H9 (cell line): ENCODE measurements at regions not wholly inside any gene's neighbourhood (a gene's known extent, or its start where the extent isn't known, plus 50 kb on each side); places are given as distances from the start of the nearest gene placed in this dataset.

ENCODE experiments used
- DNase-seq: peaks from one replicate; pipeline ENCODE4 v3.0.0-alpha.2; 2017
- H2AFZ ChIP-seq: one replicate; pipeline ENCODE4 v1.6.1; 2013; ENCODE audit warnings: mild to moderate bottlenecking, low read length, control low read depth, moderate library complexity
- H2AK5ac ChIP-seq: 2 replicates; pipeline ENCODE4 v1.6.1; 2013; ENCODE audit warnings: low read length, control low read depth, mixed read lengths; ENCODE audit not compliant: insufficient read length
- H2BK120ac ChIP-seq: one replicate; pipeline ENCODE4 v1.6.1; 2013; ENCODE audit warnings: low read depth, mild to moderate bottlenecking, low read length, control low read depth, inconsistent platforms; ENCODE audit not compliant: poor library complexity, severe bottlenecking
- H2BK12ac ChIP-seq: 2 replicates; pipeline ENCODE4 v1.6.1; 2013; ENCODE audit warnings: low read length, control low read depth, mixed read lengths, low read depth; ENCODE audit not compliant: insufficient read length
- H2BK15ac ChIP-seq: 2 replicates; pipeline ENCODE4 v1.6.1; 2013; ENCODE audit warnings: low read depth, low read length, control low read depth
- H2BK20ac ChIP-seq: one replicate; pipeline ENCODE4 v1.6.1; 2013; ENCODE audit warnings: low read depth, mild to moderate bottlenecking, low read length, control low read depth, inconsistent platforms; ENCODE audit not compliant: poor library complexity, severe bottlenecking
- H2BK5ac ChIP-seq: 2 replicates; pipeline ENCODE4 v1.6.1; 2013; ENCODE audit warnings: low read length, control low read depth, mixed read lengths; ENCODE audit not compliant: insufficient read length
- H3K14ac ChIP-seq: 2 replicates; pipeline ENCODE4 v1.6.1; 2013; ENCODE audit warnings: low read length, control low read depth; ENCODE audit not compliant: insufficient read depth
- H3K18ac ChIP-seq: 2 replicates; pipeline ENCODE4 v1.6.1; 2013; ENCODE audit warnings: low read depth, mild to moderate bottlenecking, mixed read lengths, low read length, control low read depth; ENCODE audit not compliant: insufficient read length
- H3K23ac ChIP-seq: 2 replicates; pipeline ENCODE4 v1.6.1; 2013; ENCODE audit warnings: low read length, control low read depth, mixed read lengths, low read depth; ENCODE audit not compliant: insufficient read length
- H3K23me2 ChIP-seq: 2 replicates; pipeline ENCODE4 v1.6.1; 2013; ENCODE audit warnings: low read depth, mild to moderate bottlenecking, mixed read lengths, low read length, control low read depth; ENCODE audit not compliant: insufficient read length, poor library complexity, severe bottlenecking
- H3K27ac ChIP-seq: 2 replicates; pipeline ENCODE4 v1.5.1; 2013; ENCODE audit warnings: low read length, control low read depth, mixed read lengths, low read depth; ENCODE audit not compliant: insufficient read length
- H3K27me3 ChIP-seq: 2 replicates; pipeline ENCODE4 v1.6.1; 2013; ENCODE audit warnings: low read length, control low read depth, inconsistent platforms; ENCODE audit not compliant: insufficient read depth
- H3K4ac ChIP-seq: 2 replicates; pipeline ENCODE4 v1.6.1; 2013; ENCODE audit warnings: low read depth, mild to moderate bottlenecking, control low read depth, inconsistent platforms, low read length, moderate library complexity
- H3K4me1 ChIP-seq: 2 replicates; pipeline ENCODE4 v1.6.1; 2013; ENCODE audit warnings: low read length, control low read depth, inconsistent platforms; ENCODE audit not compliant: insufficient read depth
- H3K4me2 ChIP-seq: 2 replicates; pipeline ENCODE4 v1.6.1; 2013; ENCODE audit warnings: low read length, control low read depth, mixed read lengths; ENCODE audit not compliant: insufficient read length, insufficient read depth
- H3K56ac ChIP-seq: 2 replicates; pipeline ENCODE4 v1.6.1; 2013; ENCODE audit warnings: low read depth, mild to moderate bottlenecking, mixed read lengths, low read length, control low read depth; ENCODE audit not compliant: insufficient read length
- H3K79me1 ChIP-seq: 2 replicates; pipeline ENCODE4 v1.6.1; 2013; ENCODE audit warnings: low read depth, mild to moderate bottlenecking, moderate library complexity, low read length, control low read depth, inconsistent platforms; ENCODE audit not compliant: insufficient read depth, poor library complexity, severe bottlenecking
- H3K79me2 ChIP-seq: 2 replicates; pipeline ENCODE4 v1.6.1; 2013; ENCODE audit warnings: low read length, control low read depth, inconsistent platforms; ENCODE audit not compliant: insufficient read depth
- H3K9ac ChIP-seq: 2 replicates; pipeline ENCODE4 v1.6.1; 2013; ENCODE audit warnings: low read length, control low read depth, mixed read lengths; ENCODE audit not compliant: insufficient read length; ENCODE audit errors: extremely low read depth
- H3K9me3 ChIP-seq: one replicate; pipeline ENCODE4 v1.6.1; 2013; ENCODE audit warnings: low read depth, low read length, inconsistent platforms; ENCODE audit not compliant: control insufficient read depth
- H3T11ph ChIP-seq: one replicate; pipeline ENCODE4 v1.6.1; 2013; ENCODE audit warnings: mild to moderate bottlenecking, low read length, control low read depth, inconsistent platforms
- H4K20me1 ChIP-seq: one replicate; pipeline ENCODE4 v1.6.1; 2013; ENCODE audit not compliant: control insufficient read depth, insufficient read length, insufficient read depth
- H4K5ac ChIP-seq: 2 replicates; pipeline ENCODE4 v1.6.1; 2013; ENCODE audit warnings: low read depth, mild to moderate bottlenecking, mixed read lengths, low read length, control low read depth; ENCODE audit not compliant: insufficient read length
- H4K8ac ChIP-seq: replicated peaks from 2 replicates; pipeline ENCODE4 v1.6.1; 2013; ENCODE audit warnings: low read length, control low read depth, mixed read lengths, low read depth; ENCODE audit not compliant: insufficient read length
- H4K91ac ChIP-seq: 2 replicates; pipeline ENCODE4 v1.6.1; 2013; ENCODE audit warnings: low read depth, mild to moderate bottlenecking, moderate library complexity, mixed read lengths, low read length, control low read depth; ENCODE audit not compliant: insufficient read length
- H3K27ac Mint-ChIP-seq, 3 experiments: 2 replicates in 2 of 3; 3 replicates in 1 of 3; pipeline ENCODE4 v1.8.0; 2020 to 2021; ENCODE audit warnings: mixed read lengths in 3 of 3, mild to moderate bottlenecking in 1 of 3, moderate library complexity in 1 of 3
- H3K27me3 Mint-ChIP-seq: 2 replicates; pipeline ENCODE4 v1.8.0; 2021; ENCODE audit warnings: low read depth, mild to moderate bottlenecking, moderate library complexity, mixed read lengths
- H3K36me3 Mint-ChIP-seq, 3 experiments: 2 replicates in 2 of 3; 3 replicates in 1 of 3; pipeline ENCODE4 v1.8.0; 2020 to 2021; ENCODE audit warnings: low read depth in 3 of 3, mixed read lengths in 3 of 3; ENCODE audit not compliant: insufficient read depth in 1 of 3
- H3K4me1 Mint-ChIP-seq, 2 experiments: 2 replicates each; pipeline ENCODE4 v1.8.0; 2020; ENCODE audit warnings: mixed read lengths in 2 of 2
- H3K4me3 Mint-ChIP-seq, 2 experiments: 2 replicates in 1 of 2; 3 replicates in 1 of 2; pipeline ENCODE4 v1.8.0; 2020 to 2021; ENCODE audit warnings: mild to moderate bottlenecking in 2 of 2, mixed read lengths in 2 of 2, moderate library complexity in 1 of 2
- H3K9me3 Mint-ChIP-seq, 2 experiments: 2 replicates in 1 of 2; 3 replicates in 1 of 2; pipeline ENCODE4 v1.8.0; 2020; ENCODE audit warnings: mild to moderate bottlenecking in 2 of 2, mixed read lengths in 2 of 2, moderate library complexity in 1 of 2
- CTCF ChIP-seq: fragments of 200-600 bp; sonication (generic); conservative IDR thresholded peaks from 3 replicates; pipeline ENCODE4 v1.8.0; 2021; ENCODE audit warnings: antibody characterized with exemption, mild to moderate bottlenecking
- WGBS: extraction: QIAGEN DNeasy Blood & Tissue Kit; methylation state at CpG from one replicate; pipeline ENCODE4 v1.1.7; 2013; ENCODE audit warnings: missing lambda C conversion rate, low lambda C conversion rate, mixed read lengths; ENCODE audit not compliant: insufficient read length; ENCODE audit errors: extremely low coverage; 5-methylcytosine and 5-hydroxymethylcytosine counted together

GRCh38 chr2:4662161-4662779, 958.9 kb downstream of the DCDC2C start:
- H3K4ac ChIP-seq, result no peak overlapping the region
- no peak overlapping the region for H4K91ac ChIP-seq
- H3K4me2 ChIP-seq, result no peak overlapping the region
- no peaks in the 10 kb centered on the region for H3K4me1 ChIP-seq
- no peaks in the 10 kb centered on the region for H3K79me2 ChIP-seq
- no peak overlapping the region for H4K8ac ChIP-seq
- no peak overlapping the region for H4K5ac ChIP-seq
- H3K56ac ChIP-seq, result no peak overlapping the region
- H2BK120ac ChIP-seq, result no peak overlapping the region
- no peak for TF ChIP-seq CTCF
- no CpG with 5 or more reads among the region's 8 CpGs for WGBS
- no peak overlapping the region for H3K14ac ChIP-seq
- H2BK20ac ChIP-seq, result no peak overlapping the region
- no peak overlapping the region for H3K23ac ChIP-seq
- H3T11ph ChIP-seq, result no peak overlapping the region
- Mint-ChIP-seq H3K27me3 (no peaks in the 10 kb centered on the region), H3K9me3 (no peaks in the 10 kb centered on the region), H3K4me3 (no peak overlapping the region), H3K4me1 (no peaks in the 10 kb centered on the region), H3K36me3 (no peaks in the 10 kb centered on the region), H3K27ac (no peak overlapping the region)
- no peak overlapping the region for H2BK5ac ChIP-seq
- no peak overlapping the region for H2AK5ac ChIP-seq
- no peak overlapping the region for H3K27ac ChIP-seq
- no peak overlapping the region for H2BK12ac ChIP-seq
- no peaks in the 10 kb centered on the region for H4K20me1 ChIP-seq
- no peaks in the 10 kb centered on the region for H3K9me3 ChIP-seq
- H3K9ac ChIP-seq, result no peak overlapping the region
- H3K23me2 ChIP-seq, result no peaks in the 10 kb centered on the region
- no peak overlapping the region for H2AFZ ChIP-seq
- H3K27me3 ChIP-seq, result no peaks in the 10 kb centered on the region
- no peak overlapping the region for H2BK15ac ChIP-seq
- no peaks in the 10 kb centered on the region for H3K79me1 ChIP-seq
- no peak for DNase-seq
- no peak overlapping the region for H3K18ac ChIP-seq
